Mesothelial cell of epicardium (in vitro differentiated cells): ENCODE measurements at regions not wholly inside any gene's neighbourhood (a gene's known extent, or its start where the extent isn't known, plus 50 kb on each side); places are given as distances from the start of the nearest gene placed in this dataset.

Experiments
- DNase-seq, 2 experiments: peaks; one replicate each; pipeline ENCODE4 v3.0.0; 2021; ENCODE audit warnings: low spot score in 2 of 2; ENCODE audit not compliant: unreplicated experiment in 2 of 2
- H3K27ac Mint-ChIP-seq: 2 replicates; pipeline ENCODE4 v1.8.0; 2021; ENCODE audit warnings: mixed read lengths
- H3K27me3 Mint-ChIP-seq: 2 replicates; pipeline ENCODE4 v1.8.0; 2021; ENCODE audit warnings: low read depth, mixed read lengths
- H3K36me3 Mint-ChIP-seq: 2 replicates; pipeline ENCODE4 v1.8.0; 2021; ENCODE audit warnings: mixed read lengths
- H3K4me1 Mint-ChIP-seq: 2 replicates; pipeline ENCODE4 v1.8.0; 2021; ENCODE audit warnings: mixed read lengths
- H3K4me3 Mint-ChIP-seq: 2 replicates; pipeline ENCODE4 v1.8.0; 2021; ENCODE audit warnings: mild to moderate bottlenecking, moderate library complexity, mixed read lengths
- H3K9me3 Mint-ChIP-seq: 2 replicates; pipeline ENCODE4 v1.8.0; 2021; ENCODE audit warnings: mixed read lengths
- TF ChIP-seq, protein P1 (sequence below): fragments of 200-600 bp; sonication (generic); IDR thresholded peaks from one replicate; pipeline ENCODE4 v1.5.0; 2021; ENCODE audit warnings: antibody characterized with exemption; ENCODE audit not compliant: unreplicated experiment

DNA sequence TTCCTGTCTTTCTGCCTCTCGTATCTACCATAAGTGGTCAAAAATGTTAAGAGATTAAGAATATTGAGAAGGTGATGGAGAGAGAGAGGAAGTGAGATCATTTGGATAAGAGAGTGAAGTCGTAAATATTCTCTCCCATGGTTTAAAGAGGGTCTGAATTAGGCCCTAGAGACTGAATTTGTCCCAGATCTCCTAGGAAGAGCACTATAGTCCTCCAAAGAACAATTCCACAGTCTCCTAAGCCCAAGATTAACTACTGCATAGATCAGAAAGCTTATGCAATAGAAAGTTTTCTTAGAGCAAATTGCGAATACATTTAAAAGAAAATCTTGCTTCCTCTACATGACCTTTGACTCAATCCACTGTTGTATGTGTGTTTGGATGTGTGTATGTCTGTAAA, 598.8 kb downstream of the TUSC7 start:
- TF ChIP-seq, protein P1, sequence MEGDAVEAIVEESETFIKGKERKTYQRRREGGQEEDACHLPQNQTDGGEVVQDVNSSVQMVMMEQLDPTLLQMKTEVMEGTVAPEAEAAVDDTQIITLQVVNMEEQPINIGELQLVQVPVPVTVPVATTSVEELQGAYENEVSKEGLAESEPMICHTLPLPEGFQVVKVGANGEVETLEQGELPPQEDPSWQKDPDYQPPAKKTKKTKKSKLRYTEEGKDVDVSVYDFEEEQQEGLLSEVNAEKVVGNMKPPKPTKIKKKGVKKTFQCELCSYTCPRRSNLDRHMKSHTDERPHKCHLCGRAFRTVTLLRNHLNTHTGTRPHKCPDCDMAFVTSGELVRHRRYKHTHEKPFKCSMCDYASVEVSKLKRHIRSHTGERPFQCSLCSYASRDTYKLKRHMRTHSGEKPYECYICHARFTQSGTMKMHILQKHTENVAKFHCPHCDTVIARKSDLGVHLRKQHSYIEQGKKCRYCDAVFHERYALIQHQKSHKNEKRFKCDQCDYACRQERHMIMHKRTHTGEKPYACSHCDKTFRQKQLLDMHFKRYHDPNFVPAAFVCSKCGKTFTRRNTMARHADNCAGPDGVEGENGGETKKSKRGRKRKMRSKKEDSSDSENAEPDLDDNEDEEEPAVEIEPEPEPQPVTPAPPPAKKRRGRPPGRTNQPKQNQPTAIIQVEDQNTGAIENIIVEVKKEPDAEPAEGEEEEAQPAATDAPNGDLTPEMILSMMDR = no peak
- no peaks in the 10 kb centered on the region for H3K27me3 Mint-ChIP-seq
- H3K27ac Mint-ChIP-seq = no peak overlapping the region
- H3K9me3 Mint-ChIP-seq = no peaks in the 10 kb centered on the region
- H3K4me1 Mint-ChIP-seq = peaks cover 34% of the 10 kb centered on the region
- H3K4me3 Mint-ChIP-seq = no peak overlapping the region
- no peak for DNase-seq
- H3K36me3 Mint-ChIP-seq = no peaks in the 10 kb centered on the region

DNA sequence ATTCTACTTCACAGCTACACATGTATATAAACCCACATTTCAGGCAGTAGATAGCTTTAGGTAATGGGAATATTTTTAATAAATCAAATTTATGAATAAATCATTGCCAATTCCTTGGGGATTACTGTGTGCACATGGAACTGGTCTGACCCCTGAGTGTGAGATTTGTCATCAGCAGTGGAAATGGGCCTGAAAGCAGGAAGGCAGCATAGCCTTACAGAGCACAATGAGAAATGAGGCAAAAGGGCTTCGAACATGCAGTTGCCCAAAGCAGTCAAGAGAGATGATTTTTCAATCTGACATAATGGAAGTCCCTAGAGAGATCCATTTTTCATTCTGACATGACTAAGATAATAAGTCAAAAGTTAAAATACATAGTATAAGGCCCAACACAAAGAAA, 599.2 kb downstream of the TUSC7 start:
- H3K9me3 Mint-ChIP-seq = no peaks in the 10 kb centered on the region
- H3K4me3 Mint-ChIP-seq = no peak overlapping the region
- TF ChIP-seq, protein P1 = no peak
- H3K27me3 Mint-ChIP-seq = no peaks in the 10 kb centered on the region
- no peak overlapping the region for H3K27ac Mint-ChIP-seq
- peaks cover 34% of the 10 kb centered on the region for H3K4me1 Mint-ChIP-seq
- no peak for DNase-seq
- H3K36me3 Mint-ChIP-seq = no peaks in the 10 kb centered on the region

DNA sequence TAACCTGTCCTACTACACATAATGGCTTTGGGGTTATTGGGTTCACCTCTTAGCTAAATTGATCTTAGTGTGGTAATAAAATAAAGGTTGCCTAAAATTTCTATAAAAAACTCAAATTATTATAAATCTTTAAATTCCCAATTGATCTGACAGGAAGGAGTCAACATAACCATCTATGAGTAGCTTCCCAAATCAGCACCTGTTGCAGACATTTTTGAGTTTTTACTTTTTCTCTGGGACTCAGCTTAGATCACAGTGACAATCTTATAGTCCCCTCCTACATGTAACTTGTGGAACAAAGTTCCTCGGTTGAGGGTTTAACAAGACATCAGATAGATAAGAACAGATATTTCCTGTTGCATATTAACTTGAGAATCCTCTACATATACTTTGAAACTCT, 601.0 kb downstream of the TUSC7 start:
- Mint-ChIP-seq H3K36me3 (no peaks in the 10 kb centered on the region), H3K27ac (no peak overlapping the region), H3K9me3 (peaks cover 5% of the 10 kb centered on the region), H3K4me1 (peaks cover 28% of the 10 kb centered on the region), H3K27me3 (no peaks in the 10 kb centered on the region), H3K4me3 (no peak overlapping the region)
- TF ChIP-seq, protein P1 = no peak
- DNase-seq = no peak

DNA sequence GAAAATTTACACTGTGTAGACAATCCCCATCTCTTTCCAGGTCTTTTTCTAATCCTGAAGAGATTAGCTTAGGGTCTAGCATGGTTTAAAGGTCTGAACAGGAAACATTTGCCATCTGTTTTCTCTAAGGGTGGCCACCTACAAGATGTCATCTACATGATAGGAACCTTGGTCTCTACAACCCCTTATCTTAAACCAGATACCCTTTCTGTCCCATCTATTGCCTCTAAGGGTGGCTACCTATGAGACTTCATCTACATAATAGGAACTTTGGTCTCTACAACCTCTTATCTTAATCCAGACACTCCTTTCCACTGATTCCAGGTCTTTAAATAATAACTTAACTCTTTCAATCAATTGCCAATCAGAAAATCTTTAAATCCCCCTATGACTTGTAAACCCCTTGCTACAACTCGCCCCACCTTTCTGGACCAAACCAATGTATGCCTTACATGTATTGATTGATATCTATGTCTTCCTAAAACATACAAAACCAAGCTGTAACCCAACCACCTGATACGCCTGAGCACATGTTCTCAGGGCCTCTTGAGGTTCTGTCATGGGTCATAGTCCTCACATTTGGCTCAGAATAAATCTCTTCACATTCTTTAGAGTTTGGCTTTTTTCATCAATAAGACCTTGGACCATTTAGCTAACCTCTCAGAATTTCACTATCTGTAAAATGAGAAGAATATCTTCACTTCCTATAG, 605.0 kb downstream of the TUSC7 start:
- H3K4me1 Mint-ChIP-seq = peaks cover 14% of the 10 kb centered on the region
- TF ChIP-seq, protein P1 = no peak
- no peak for DNase-seq
- no peaks in the 10 kb centered on the region for H3K36me3 Mint-ChIP-seq
- no peaks in the 10 kb centered on the region for H3K27me3 Mint-ChIP-seq
- no peak overlapping the region for H3K27ac Mint-ChIP-seq
- H3K9me3 Mint-ChIP-seq = peaks cover 8% of the 10 kb centered on the region
- no peak overlapping the region for H3K4me3 Mint-ChIP-seq

DNA sequence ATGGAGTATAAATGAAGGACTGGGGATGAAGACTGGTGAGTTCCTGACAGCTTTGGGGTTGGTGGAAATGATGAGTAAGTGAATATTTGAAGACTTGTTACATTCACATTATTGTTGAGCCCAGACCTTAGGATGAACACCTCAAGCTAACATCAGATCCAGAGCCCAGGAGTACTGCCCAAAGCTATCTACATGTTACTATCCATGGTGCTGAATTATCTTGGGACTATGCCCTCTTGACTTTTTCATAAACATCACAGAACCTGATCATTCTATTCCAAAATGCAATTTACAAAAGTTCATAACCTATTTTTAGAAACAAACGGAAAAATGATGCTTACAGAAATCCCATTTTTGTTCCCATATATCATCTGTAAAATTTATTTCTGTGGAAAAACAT, 613.3 kb downstream of the TUSC7 start:
- no peaks in the 10 kb centered on the region for H3K4me1 Mint-ChIP-seq
- no peaks in the 10 kb centered on the region for H3K36me3 Mint-ChIP-seq
- no peak overlapping the region for H3K27ac Mint-ChIP-seq
- DNase-seq = no peak
- TF ChIP-seq, protein P1 = no peak
- H3K9me3 Mint-ChIP-seq = peaks cover 13% of the 10 kb centered on the region
- H3K27me3 Mint-ChIP-seq = no peaks in the 10 kb centered on the region
- no peak overlapping the region for H3K4me3 Mint-ChIP-seq

DNA sequence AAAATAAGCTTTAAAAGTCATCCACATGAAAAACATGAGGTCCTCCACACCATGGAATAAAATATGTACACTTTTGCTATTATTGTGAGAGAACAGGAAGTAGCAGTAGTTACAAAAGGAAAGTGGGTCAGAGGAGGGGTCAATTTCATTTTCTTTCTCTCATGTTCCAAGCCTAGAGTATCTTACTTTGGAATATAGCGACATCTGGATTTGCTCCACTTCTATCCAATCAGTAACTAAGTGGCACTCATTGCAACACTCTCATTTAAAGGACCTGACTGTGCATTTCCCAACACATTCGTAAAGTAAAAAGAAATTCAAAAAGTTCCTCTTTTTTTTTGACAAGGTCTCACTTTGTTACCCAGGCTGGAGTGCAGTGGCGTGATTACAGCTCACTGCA, 637.3 kb downstream of the TUSC7 start:
- H3K27ac Mint-ChIP-seq = no peak overlapping the region
- no peak overlapping the region for H3K4me3 Mint-ChIP-seq
- H3K27me3 Mint-ChIP-seq = peaks cover 7% of the 10 kb centered on the region
- H3K9me3 Mint-ChIP-seq = no peaks in the 10 kb centered on the region
- H3K36me3 Mint-ChIP-seq = no peaks in the 10 kb centered on the region
- H3K4me1 Mint-ChIP-seq = peaks cover 4% of the 10 kb centered on the region
- DNase-seq = no peak
- TF ChIP-seq, protein P1 = no peak
